HEK293 (cell line): ENCODE measurements at regions not wholly inside any gene's neighbourhood (a gene's known extent, or its start where the extent isn't known, plus 50 kb on each side); places are given as distances from the start of the nearest gene placed in this dataset.

Source experiments
- CTCF ChIA-PET: fragments of 350-600 bp; formaldehyde crosslinking; extraction: SDS; loops from one replicate; lab custom pipeline; 2021; ENCODE audit warnings: antibody characterized with exemption; lab: Yijun Ruan, JAX
- POLR2A ChIA-PET: fragments of 300-600 bp; formaldehyde crosslinking; extraction: SDS; loops from one replicate; lab custom pipeline; 2020; ENCODE audit warnings: antibody characterized with exemption, inconsistent platforms; lab: Yijun Ruan, JAX
- H3K27ac ChIP-seq: fragments of 200-500 bp; sonication (Bioruptor generic); 2 replicates; pipeline ENCODE4 v1.5.1; 2014; ENCODE audit warnings: low read depth, low read length, control low read depth, inconsistent platforms; ENCODE audit errors: extremely low read depth
- H3K36me3 ChIP-seq, 2 experiments: fragments of 200-500 bp in 1 of 2; sonication (Bioruptor generic) in 1 of 2; 1 replicate in 1 of 2; 2 replicates in 1 of 2; pipeline ENCODE4 v1.5.1; 2014 to 2017; ENCODE audit warnings: inconsistent platforms in 2 of 2, low read length in 2 of 2; ENCODE audit not compliant: control insufficient read depth in 2 of 2, insufficient read depth in 1 of 2
- H3K4me1 ChIP-seq: fragments of 200-500 bp; sonication (Bioruptor generic); 2 replicates; pipeline ENCODE4 v1.5.1; 2014; ENCODE audit warnings: mild to moderate bottlenecking, low read length, inconsistent platforms; ENCODE audit not compliant: control insufficient read depth, insufficient read depth
- H3K4me3 ChIP-seq: 2 replicates; pipeline ENCODE4 v1.5.1; 2011; ENCODE audit warnings: low read depth, mild to moderate bottlenecking, control low read depth, low read length, moderate library complexity
- H3K9me3 ChIP-seq: fragments of 200-500 bp; sonication (Bioruptor generic); 2 replicates; pipeline ENCODE4 v1.5.1; 2014; ENCODE audit warnings: low read depth, low read length, inconsistent platforms; ENCODE audit not compliant: control insufficient read depth, insufficient read depth
- BCL11B ChIP-seq: fragments of 450-650 bp; formaldehyde crosslinking; IDR thresholded peaks from 2 replicates; pipeline ENCODE4 v1.5.1; 2016; ENCODE audit warnings: low read depth, missing biosample characterization, missing genetic modification characterization
- CTCF ChIP-seq: fragments of 450-650 bp; formaldehyde crosslinking; IDR thresholded peaks from 2 replicates; pipeline ENCODE4 v1.5.1; 2016; ENCODE audit warnings: missing biosample characterization, missing genetic modification characterization
- FEZF1 ChIP-seq: fragments of 450-650 bp; formaldehyde crosslinking; IDR thresholded peaks from 2 replicates; pipeline ENCODE4 v1.5.1; 2016; ENCODE audit warnings: missing biosample characterization, missing genetic modification characterization
- GLIS1 ChIP-seq: fragments of 450-650 bp; formaldehyde crosslinking; IDR thresholded peaks from 2 replicates; pipeline ENCODE4 v1.5.1; 2016; ENCODE audit warnings: missing biosample characterization, missing genetic modification characterization
- KLF8 ChIP-seq: fragments of 450-650 bp; formaldehyde crosslinking; IDR thresholded peaks from 2 replicates; pipeline ENCODE4 v1.5.1; 2016; ENCODE audit warnings: missing biosample characterization, missing genetic modification characterization
- KLF9 ChIP-seq: fragments of 450-650 bp; formaldehyde crosslinking; IDR thresholded peaks from 2 replicates; pipeline ENCODE4 v1.5.1; 2016; ENCODE audit warnings: missing biosample characterization, missing genetic modification characterization, low read depth
- MYNN ChIP-seq: fragments of 450-650 bp; formaldehyde crosslinking; IDR thresholded peaks from 2 replicates; pipeline ENCODE4 v1.5.1; 2016; ENCODE audit warnings: missing biosample characterization, missing genetic modification characterization, borderline replicate concordance
- PRDM2 ChIP-seq: fragments of 450-650 bp; formaldehyde crosslinking; IDR thresholded peaks from 2 replicates; pipeline ENCODE4 v1.5.1; 2016; ENCODE audit warnings: missing biosample characterization, missing genetic modification characterization, borderline replicate concordance
- ZBTB8A ChIP-seq: fragments of 450-650 bp; formaldehyde crosslinking; IDR thresholded peaks from 2 replicates; pipeline ENCODE4 v1.5.1; 2016; ENCODE audit warnings: missing biosample characterization, missing genetic modification characterization
- ZFP69B ChIP-seq: fragments of 450-650 bp; formaldehyde crosslinking; IDR thresholded peaks from 2 replicates; pipeline ENCODE4 v1.5.1; 2016; ENCODE audit warnings: missing biosample characterization, missing genetic modification characterization
- ZNF114 ChIP-seq: fragments of 450-650 bp; formaldehyde crosslinking; IDR thresholded peaks from 2 replicates; pipeline ENCODE4 v1.5.0; 2017; ENCODE audit warnings: missing biosample characterization, missing genetic modification characterization
- ZNF157 ChIP-seq: fragments of 450-650 bp; formaldehyde crosslinking; IDR thresholded peaks from 2 replicates; pipeline ENCODE4 v1.5.1; 2016; ENCODE audit warnings: missing biosample characterization, missing genetic modification characterization
- ZNF169 ChIP-seq: fragments of 450-650 bp; formaldehyde crosslinking; IDR thresholded peaks from 2 replicates; pipeline ENCODE4 v1.5.1; 2016; ENCODE audit warnings: missing biosample characterization, missing genetic modification characterization
- ZNF274 ChIP-seq, 2 experiments: fragments of 200-500 bp in 1 of 2; fragments of 450-650 bp in 1 of 2; sonication (Bioruptor generic) in 1 of 2; formaldehyde crosslinking in 1 of 2; IDR thresholded peaks; 2 replicates each; pipeline versions ENCODE4 v1.5.1 to v1.6.1; 2014 to 2016; ENCODE audit warnings: borderline replicate concordance in 1 of 2, inconsistent platforms in 1 of 2, low read length in 1 of 2, missing biosample characterization in 1 of 2, missing genetic modification characterization in 1 of 2
- ZNF354C ChIP-seq: fragments of 450-650 bp; formaldehyde crosslinking; IDR thresholded peaks from 2 replicates; pipeline ENCODE4 v1.5.1; 2016; ENCODE audit warnings: missing biosample characterization, missing genetic modification characterization, low read depth, borderline replicate concordance
- ZNF473 ChIP-seq: fragments of 450-650 bp; formaldehyde crosslinking; IDR thresholded peaks from 2 replicates; pipeline ENCODE4 v1.5.1; 2017; ENCODE audit warnings: missing biosample characterization, missing genetic modification characterization
- ZNF529 ChIP-seq: fragments of 450-650 bp; formaldehyde crosslinking; IDR thresholded peaks from 2 replicates; pipeline ENCODE4 v1.5.1; 2017; ENCODE audit warnings: missing genetic modification characterization, missing biosample characterization; ENCODE audit not compliant: insufficient replicate concordance
- ZNF548 ChIP-seq: fragments of 450-650 bp; formaldehyde crosslinking; IDR thresholded peaks from 2 replicates; pipeline ENCODE4 v1.5.1; 2016; ENCODE audit warnings: missing biosample characterization, missing genetic modification characterization
- ZNF623 ChIP-seq: fragments of 450-650 bp; formaldehyde crosslinking; IDR thresholded peaks from 2 replicates; pipeline ENCODE4 v1.5.1; 2016; ENCODE audit warnings: missing biosample characterization, missing genetic modification characterization
- TF ChIP-seq, protein P1 (sequence below): fragments of 450-650 bp; formaldehyde crosslinking; IDR thresholded peaks from 2 replicates; pipeline ENCODE4 v1.5.1; 2016; ENCODE audit warnings: missing biosample characterization, missing genetic modification characterization

DNA sequence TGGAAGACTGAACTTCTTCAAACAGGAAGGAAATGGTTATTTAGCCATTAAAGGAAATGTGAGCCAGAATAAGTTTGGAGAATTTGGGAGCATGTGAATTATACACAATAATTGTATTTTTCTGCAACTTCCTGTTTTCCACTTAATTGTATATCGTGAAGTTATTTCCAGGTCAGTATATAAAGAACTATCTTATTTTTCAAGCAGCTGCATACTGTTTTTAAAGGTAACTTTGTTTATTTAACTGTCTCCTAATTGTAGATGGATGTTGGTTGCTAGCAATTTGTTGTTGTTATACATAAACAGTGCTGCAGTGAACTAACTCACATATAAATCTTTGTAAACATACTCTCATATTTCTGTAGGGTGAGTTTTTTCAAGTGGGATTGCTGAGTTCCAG is 180.3 kb downstream of the HLX start:
- no peak for TF ChIP-seq FEZF1 (tag by site-specific recombination)
- no peak for TF ChIP-seq ZNF529 (tag by site-specific recombination)
- no peak for TF ChIP-seq ZNF274 (IDR thresholded peaks at IDR 0.05; ENCODE audit: low read length)
- no peak for TF ChIP-seq ZNF274 (tag by site-specific recombination; IDR thresholded peaks at IDR 0.05; ENCODE audit: borderline replicate concordance)
- no peak for TF ChIP-seq ZBTB8A (tag by site-specific recombination)
- no peak for TF ChIP-seq PRDM2 (tag by site-specific recombination)
- TF ChIP-seq ZNF548 (tag by site-specific recombination), result no peak
- no peak for TF ChIP-seq KLF9 (tag by site-specific recombination)
- TF ChIP-seq ZNF169 (tag by site-specific recombination), result no peak
- no peak for TF ChIP-seq ZNF354C
- TF ChIP-seq ZFP69B (tag by site-specific recombination), result no peak
- TF ChIP-seq ZNF473 (tag by site-specific recombination), result no peak
- TF ChIP-seq ZNF114, result no peak
- TF ChIP-seq, protein P1, sequence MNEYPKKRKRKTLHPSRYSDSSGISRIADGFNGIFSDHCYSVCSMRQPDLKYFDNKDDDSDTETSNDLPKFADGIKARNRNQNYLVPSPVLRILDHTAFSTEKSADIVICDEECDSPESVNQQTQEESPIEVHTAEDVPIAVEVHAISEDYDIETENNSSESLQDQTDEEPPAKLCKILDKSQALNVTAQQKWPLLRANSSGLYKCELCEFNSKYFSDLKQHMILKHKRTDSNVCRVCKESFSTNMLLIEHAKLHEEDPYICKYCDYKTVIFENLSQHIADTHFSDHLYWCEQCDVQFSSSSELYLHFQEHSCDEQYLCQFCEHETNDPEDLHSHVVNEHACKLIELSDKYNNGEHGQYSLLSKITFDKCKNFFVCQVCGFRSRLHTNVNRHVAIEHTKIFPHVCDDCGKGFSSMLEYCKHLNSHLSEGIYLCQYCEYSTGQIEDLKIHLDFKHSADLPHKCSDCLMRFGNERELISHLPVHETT (tag by site-specific recombination), result no peak
- no peak for TF ChIP-seq BCL11B
- TF ChIP-seq GLIS1 (tag by site-specific recombination), result no peak
- no peak for TF ChIP-seq ZNF623
- no peak for TF ChIP-seq CTCF (tag by site-specific recombination)
- TF ChIP-seq KLF8 (tag by site-specific recombination), result no peak
- no peak for TF ChIP-seq ZNF157 (tag by site-specific recombination)
- no peak for TF ChIP-seq MYNN (tag by site-specific recombination)
- TF ChIP-seq, all 188 proteins: peak for 0
- H3K4me1 ChIP-seq, result no peaks in the 10 kb centered on the region
- H3K27ac ChIP-seq, result no peak overlapping the region
- ChIA-PET POLR2A (no interaction called here), CTCF (no interaction called here)
- H3K36me3 ChIP-seq, result no peaks in the 10 kb centered on the region
- no peak overlapping the region for H3K4me3 ChIP-seq
- no peaks in the 10 kb centered on the region for H3K9me3 ChIP-seq
